A549 (cell line): ENCODE measurements at regions not wholly inside any gene's neighbourhood (a gene's known extent, or its start where the extent isn't known, plus 50 kb on each side); places are given as distances from the start of the nearest gene placed in this dataset.

Experiments used
- ATAC-seq, 2 experiments: fragments of 200-7000 bp in 1 of 2; fragments of >200 bp in 1 of 2; cut with Nextera tagmentation in 1 of 2; cut with Tn5 transposase in 1 of 2; 3 replicates each; pipeline versions ENCODE4 v1.8.0 to v1.9.1; 2018 to 2020; ENCODE audit warnings: mild to moderate bottlenecking in 1 of 2, moderate library complexity in 1 of 2
- CTCF ChIA-PET: fragments of 300-600 bp; sonication (Branson Sonifier 250); formaldehyde crosslinking; extraction: SDS; loops from one replicate; lab custom pipeline; 2021; ENCODE audit warnings: antibody characterized with exemption, inconsistent platforms; lab: Yijun Ruan, JAX
- POLR2A ChIA-PET: fragments of 350-600 bp; formaldehyde crosslinking; extraction: SDS; loops from one replicate; lab custom pipeline; 2021; ENCODE audit warnings: antibody characterized with exemption, inconsistent platforms; lab: Yijun Ruan, JAX
- DNase-seq, 2 experiments: peaks; one replicate each; pipeline versions ENCODE4 v3.0.0 to v3.0.0-alpha.2; 2011 to 2016; ENCODE audit warnings: low read depth in 1 of 2, low spot score in 1 of 2
- FAIRE-seq: peaks from 2 replicates; lab custom pipeline; 2011; peaks lifted over from hg19 to GRCh38; lab: Jason Lieb, UNC
- H3K27ac ChIP-seq, 2 experiments: fragments of >200 bp; sonication (Bioruptor Twin); formaldehyde crosslinking; 3 replicates each; pipeline ENCODE4 v1.5.1; 2016 to 2017
- H3K4me1 ChIP-seq: fragments of >200 bp; sonication (Bioruptor Twin); formaldehyde crosslinking; 3 replicates; pipeline ENCODE4 v1.6.1; 2016
- H3K4me2 ChIP-seq: fragments of >200 bp; sonication (Bioruptor Twin); formaldehyde crosslinking; 3 replicates; pipeline ENCODE4 v1.6.1; 2016
- H3K4me3 ChIP-seq: fragments of >200 bp; sonication (Bioruptor Twin); formaldehyde crosslinking; 3 replicates; pipeline ENCODE4 v1.5.1; 2016
- H3K9me3 ChIP-seq: fragments of >200 bp; sonication (Bioruptor Twin); formaldehyde crosslinking; 3 replicates; pipeline ENCODE4 v1.6.1; 2016
- ATOH8 ChIP-seq: fragments of 250-450 bp; sonication (Bioruptor Pico); IDR thresholded peaks from 2 replicates; pipeline ENCODE4 v1.5.0; 2020; ENCODE audit warnings: low read depth, mild to moderate bottlenecking, moderate library complexity
- BHLHE40 ChIP-seq: IDR thresholded peaks from 2 replicates; pipeline ENCODE4 v1.6.1; 2012; ENCODE audit warnings: low read depth, low read length, inconsistent platforms
- CBX8 ChIP-seq: fragments of 200-600 bp; sonication (generic); IDR thresholded peaks from 2 replicates; pipeline ENCODE4 v1.6.1; 2016
- CHD4 ChIP-seq: fragments of 200-600 bp; sonication (generic); IDR thresholded peaks from 2 replicates; pipeline ENCODE4 v1.6.1; 2016; ENCODE audit warnings: antibody characterized with exemption, mild to moderate bottlenecking, borderline replicate concordance
- EP300 ChIP-seq, 2 experiments: fragments of >200 bp; sonication (Bioruptor Twin); formaldehyde crosslinking; IDR thresholded peaks; 2 replicates in 1 of 2; 3 replicates in 1 of 2; pipeline ENCODE4 v1.6.1; 2016 to 2017
- HDAC2 ChIP-seq: fragments of 200-600 bp; sonication (generic); IDR thresholded peaks from 2 replicates; pipeline ENCODE4 v1.6.1; 2016
- HOXB5 ChIP-seq: fragments of 250-450 bp; sonication (Bioruptor Pico); IDR thresholded peaks from 2 replicates; pipeline ENCODE4 v1.5.0; 2020; ENCODE audit warnings: mild to moderate bottlenecking, moderate library complexity
- JUN ChIP-seq, 2 experiments: fragments of >200 bp; sonication (Bioruptor Twin); formaldehyde crosslinking; IDR thresholded peaks; 2 replicates in 1 of 2; 3 replicates in 1 of 2; pipeline ENCODE4 v1.6.1; 2016 to 2017
- MAZ ChIP-seq: fragments of 150-350 bp; IDR thresholded peaks from 2 replicates; pipeline ENCODE4 v1.6.1; 2014; ENCODE audit warnings: antibody characterized with exemption, low read depth, low read length, borderline replicate concordance
- MYC ChIP-seq: IDR thresholded peaks from 2 replicates; pipeline ENCODE4 v1.6.1; 2012; ENCODE audit warnings: mild to moderate bottlenecking, inconsistent platforms, low read length, improper control_type of control experiment, borderline replicate concordance
- NFE2L2 ChIP-seq: fragments of 150-350 bp; conservative IDR thresholded peaks from 2 replicates; pipeline ENCODE4 v1.6.1; 2014; ENCODE audit warnings: low read length
- NR3C1 ChIP-seq: fragments of >200 bp; sonication (Bioruptor Twin); formaldehyde crosslinking; IDR thresholded peaks from 3 replicates; pipeline ENCODE4 v1.6.1; 2017
- RCOR1 ChIP-seq: fragments of 150-350 bp; IDR thresholded peaks from 2 replicates; pipeline ENCODE4 v1.6.1; 2014; ENCODE audit warnings: antibody characterized with exemption, low read length, low read depth
- RNF2 ChIP-seq: fragments of 200-600 bp; sonication (generic); IDR thresholded peaks from 2 replicates; pipeline ENCODE4 v1.6.1; 2016; ENCODE audit warnings: low read depth, mild to moderate bottlenecking, antibody characterized with exemption, moderate library complexity, borderline replicate concordance
- WGBS: methylation state at CpG from one replicate; pipeline ENCODE4 v1.1.6; 2017; ENCODE audit errors: missing lambda C conversion rate; 5-methylcytosine and 5-hydroxymethylcytosine counted together
- TF ChIP-seq, protein P1 (sequence below): fragments of >200 bp; sonication (Bioruptor Twin); formaldehyde crosslinking; IDR thresholded peaks from 2 replicates; pipeline ENCODE4 v1.6.1; 2016
- TF ChIP-seq, protein P2 (sequence below): fragments of 250-450 bp; sonication (Bioruptor Pico); IDR thresholded peaks from 2 replicates; pipeline ENCODE4 v1.5.0; 2021; ENCODE audit warnings: mild to moderate bottlenecking, moderate library complexity, borderline replicate concordance
- TF ChIP-seq, protein P3 (sequence below): fragments of 450-650 bp; IDR thresholded peaks from 2 replicates; pipeline ENCODE4 v1.6.1; 2014; ENCODE audit warnings: antibody characterized with exemption
- TF ChIP-seq, protein P4 (sequence below): fragments of 150-350 bp; IDR thresholded peaks from 2 replicates; pipeline ENCODE4 v1.6.1; 2014; ENCODE audit warnings: low read depth, mild to moderate bottlenecking, low read length

DNA sequence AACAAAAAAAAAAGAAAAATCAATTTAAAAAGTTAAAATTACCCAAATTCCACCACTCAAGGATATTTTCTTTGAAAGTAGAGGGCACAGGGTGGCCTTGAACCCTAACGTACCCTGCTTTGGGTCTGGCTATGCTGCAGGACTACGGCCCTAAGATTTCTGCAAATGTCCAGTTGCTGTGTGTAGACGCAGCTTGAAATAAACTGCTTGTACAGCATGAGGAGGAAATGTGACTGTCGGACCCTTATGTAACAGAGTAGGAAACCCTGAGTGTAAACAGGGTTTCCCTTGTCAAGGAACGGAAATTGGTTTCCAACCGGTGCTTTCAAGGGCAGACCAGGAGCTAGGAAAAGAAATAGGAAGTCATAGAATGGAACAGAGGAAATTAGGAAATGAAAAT lies 60.7 kb upstream of the SHLD1 start:
- no peak for FAIRE-seq
- no peak for ATAC-seq
- H3K27ac ChIP-seq: 0 out of 6 replicates have a peak overlapping the region, but pooled peaks of 1 of the 2 experiments have one; percentile 15
- DNase-seq: no peak
- no peak overlapping the region for H3K4me3 ChIP-seq
- H3K9me3 ChIP-seq: no peaks in the 10 kb centered on the region
- no peak overlapping the region for H3K4me2 ChIP-seq
- WGBS: 89% methylated on average over 6 of the region's 6 CpGs
- CTCF ChIA-PET: interaction anchor here (0.8 to 1.6 kb wide), 4 partner anchors 8 to 245 kb away, joined by 3 to 4 read pairs (median 3); no protein-coding TSS in a partner anchor
- TF ChIP-seq, protein P1, sequence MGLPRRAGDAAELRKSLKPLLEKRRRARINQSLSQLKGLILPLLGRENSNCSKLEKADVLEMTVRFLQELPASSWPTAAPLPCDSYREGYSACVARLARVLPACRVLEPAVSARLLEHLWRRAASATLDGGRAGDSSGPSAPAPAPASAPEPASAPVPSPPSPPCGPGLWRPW: no peak
- TF ChIP-seq HOXB5 (CRISPR knock-in tag) (no peak), ATOH8 (no peak), HDAC2 (no peak)
- POLR2A ChIA-PET: no interaction called here
- H3K4me1 ChIP-seq: no peaks in the 10 kb centered on the region

DNA sequence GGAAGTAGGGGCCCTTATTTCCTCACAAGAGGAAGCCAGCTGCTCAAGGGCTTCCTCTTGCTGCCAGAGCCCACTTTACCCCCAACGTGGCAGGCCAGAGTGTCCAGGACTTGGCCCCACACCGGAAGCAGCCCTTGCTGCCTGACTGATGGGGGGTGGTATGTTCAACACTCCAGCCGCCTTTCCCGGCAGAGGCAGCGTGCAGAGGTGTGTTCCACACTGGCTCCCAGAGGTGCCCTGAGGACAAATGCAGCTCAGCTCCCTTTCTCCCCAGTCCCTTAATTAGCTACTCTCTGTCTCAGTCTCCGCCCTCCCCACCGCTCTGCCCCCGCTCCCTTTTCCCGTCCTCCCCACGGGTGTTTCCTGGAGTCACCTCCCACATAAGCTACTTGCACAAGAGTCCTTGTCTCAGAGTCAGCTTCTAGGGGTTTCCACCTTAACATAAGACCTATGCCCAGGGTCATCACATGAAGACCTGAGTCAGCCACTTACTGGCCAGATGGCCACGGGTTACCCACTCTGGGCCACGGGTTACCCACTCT lies 61.7 kb upstream of the SHLD1 start:
- Histone ChIP-seq H3K27ac (peak overlapping the region; percentile 23 to 34; a peak in 5 of 6 replicates), H3K4me3 (no peak overlapping the region), H3K4me2 (no peak overlapping the region), H3K4me1 (no peaks in the 10 kb centered on the region), H3K9me3 (no peaks in the 10 kb centered on the region)
- 0 out of 6 replicates have a peak, but pooled peaks of 1 of the 2 experiments have one; percentile 32 for ATAC-seq
- FAIRE-seq: no peak
- POLR2A ChIA-PET: no interaction called here
- 79% methylated on average over 12 of the region's 12 CpGs for WGBS
- TF ChIP-seq BHLHE40: no peak
- TF ChIP-seq CBX8: no peak
- TF ChIP-seq MYC: no peak
- TF ChIP-seq NR3C1: no peak
- no peak for TF ChIP-seq CHD4
- TF ChIP-seq RCOR1: no peak
- no peak for DNase-seq
- CTCF ChIA-PET: interaction anchor here (0.7 to 1.1 kb wide), 4 partner anchors 26 to 246 kb away, joined by 3 to 4 read pairs (median 3); no protein-coding TSS in a partner anchor

DNA sequence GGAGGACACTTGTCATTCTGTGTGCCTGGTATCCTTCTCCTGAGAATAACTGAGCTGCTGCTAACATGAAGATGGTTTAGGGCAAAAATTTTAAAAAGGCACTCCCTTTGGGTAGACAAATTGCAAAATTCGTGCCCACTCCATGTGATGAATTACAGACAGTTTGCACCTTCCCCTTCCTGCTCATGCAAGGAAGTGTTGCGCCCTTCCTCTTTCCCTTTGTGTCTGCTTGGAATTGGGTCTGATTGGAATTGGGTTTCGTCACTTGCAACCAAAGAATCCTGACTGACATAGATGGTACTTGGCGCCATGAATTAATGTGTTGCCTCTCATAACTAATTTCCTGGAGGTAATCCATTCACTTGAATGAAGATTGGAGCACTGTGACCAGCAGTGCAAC lies 62.3 kb upstream of the SHLD1 start:
- POLR2A ChIA-PET: interaction anchor here (0.7 kb wide), 1 partner anchor 42 kb away, joined by 5 read pairs; no protein-coding TSS in a partner anchor
- FAIRE-seq (no peak), ATAC-seq (no peak)

More for the DNA sequence above, 62.3 kb upstream of the SHLD1 start:
- no peak for DNase-seq
- H3K4me3 ChIP-seq: no peak overlapping the region
- WGBS: 81% methylated on average over 4 of the region's 4 CpGs
- CTCF ChIA-PET: interaction anchor here (1.1 to 1.4 kb wide), 2 partner anchors 26 to 28 kb away, joined by 3 read pairs; no protein-coding TSS in a partner anchor
- no peaks in the 10 kb centered on the region for H3K4me1 ChIP-seq
- no peaks in the 10 kb centered on the region for H3K9me3 ChIP-seq
- TF ChIP-seq JUN (IDR thresholded peaks at IDR 0.05): no peak
- TF ChIP-seq, protein P2, sequence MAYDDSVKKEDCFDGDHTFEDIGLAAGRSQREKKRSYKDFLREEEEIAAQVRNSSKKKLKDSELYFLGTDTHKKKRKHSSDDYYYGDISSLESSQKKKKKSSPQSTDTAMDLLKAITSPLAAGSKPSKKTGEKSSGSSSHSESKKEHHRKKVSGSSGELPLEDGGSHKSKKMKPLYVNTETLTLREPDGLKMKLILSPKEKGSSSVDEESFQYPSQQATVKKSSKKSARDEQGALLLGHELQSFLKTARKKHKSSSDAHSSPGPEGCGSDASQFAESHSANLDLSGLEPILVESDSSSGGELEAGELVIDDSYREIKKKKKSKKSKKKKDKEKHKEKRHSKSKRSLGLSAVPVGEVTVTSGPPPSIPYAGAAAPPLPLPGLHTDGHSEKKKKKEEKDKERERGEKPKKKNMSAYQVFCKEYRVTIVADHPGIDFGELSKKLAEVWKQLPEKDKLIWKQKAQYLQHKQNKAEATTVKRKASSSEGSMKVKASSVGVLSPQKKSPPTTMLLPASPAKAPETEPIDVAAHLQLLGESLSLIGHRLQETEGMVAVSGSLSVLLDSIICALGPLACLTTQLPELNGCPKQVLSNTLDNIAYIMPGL (CRISPR knock-in tag): no peak
- TF ChIP-seq, protein P3, sequence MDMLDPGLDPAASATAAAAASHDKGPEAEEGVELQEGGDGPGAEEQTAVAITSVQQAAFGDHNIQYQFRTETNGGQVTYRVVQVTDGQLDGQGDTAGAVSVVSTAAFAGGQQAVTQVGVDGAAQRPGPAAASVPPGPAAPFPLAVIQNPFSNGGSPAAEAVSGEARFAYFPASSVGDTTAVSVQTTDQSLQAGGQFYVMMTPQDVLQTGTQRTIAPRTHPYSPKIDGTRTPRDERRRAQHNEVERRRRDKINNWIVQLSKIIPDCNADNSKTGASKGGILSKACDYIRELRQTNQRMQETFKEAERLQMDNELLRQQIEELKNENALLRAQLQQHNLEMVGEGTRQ: no peak
- no peak for TF ChIP-seq NFE2L2
- TF ChIP-seq MAZ: no peak
- TF ChIP-seq, protein P4, sequence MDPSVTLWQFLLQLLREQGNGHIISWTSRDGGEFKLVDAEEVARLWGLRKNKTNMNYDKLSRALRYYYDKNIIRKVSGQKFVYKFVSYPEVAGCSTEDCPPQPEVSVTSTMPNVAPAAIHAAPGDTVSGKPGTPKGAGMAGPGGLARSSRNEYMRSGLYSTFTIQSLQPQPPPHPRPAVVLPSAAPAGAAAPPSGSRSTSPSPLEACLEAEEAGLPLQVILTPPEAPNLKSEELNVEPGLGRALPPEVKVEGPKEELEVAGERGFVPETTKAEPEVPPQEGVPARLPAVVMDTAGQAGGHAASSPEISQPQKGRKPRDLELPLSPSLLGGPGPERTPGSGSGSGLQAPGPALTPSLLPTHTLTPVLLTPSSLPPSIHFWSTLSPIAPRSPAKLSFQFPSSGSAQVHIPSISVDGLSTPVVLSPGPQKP: no peak
- no peak for TF ChIP-seq EP300 (IDR thresholded peaks at IDR 0.05)
- TF ChIP-seq RNF2: no peak
- TF ChIP-seq HOXB5 (CRISPR knock-in tag): no peak
- peak overlapping the region in 1 of 2 experiments; percentile 23; a peak in 4 of 6 replicates for H3K27ac ChIP-seq
- no peak overlapping the region for H3K4me2 ChIP-seq
